Fibroblast of skin of right quadriceps (primary cell): ENCODE measurements at regions not wholly inside any gene's neighbourhood (a gene's known extent, or its start where the extent isn't known, plus 50 kb on each side); places are given as distances from the start of the nearest gene placed in this dataset.
A peak's percentile ranks its signal among the peaks of the same experiment; 100 is the strongest.
"Not testable (repeated sequence)": the region's sequence is repeated elsewhere in the genome, so short reads cannot be mapped to it uniquely, and the experiment has no call there.

Source experiments
- DNase-seq: peaks from one replicate; pipeline ENCODE4 v3.0.0-alpha.2; 2013

DNA sequence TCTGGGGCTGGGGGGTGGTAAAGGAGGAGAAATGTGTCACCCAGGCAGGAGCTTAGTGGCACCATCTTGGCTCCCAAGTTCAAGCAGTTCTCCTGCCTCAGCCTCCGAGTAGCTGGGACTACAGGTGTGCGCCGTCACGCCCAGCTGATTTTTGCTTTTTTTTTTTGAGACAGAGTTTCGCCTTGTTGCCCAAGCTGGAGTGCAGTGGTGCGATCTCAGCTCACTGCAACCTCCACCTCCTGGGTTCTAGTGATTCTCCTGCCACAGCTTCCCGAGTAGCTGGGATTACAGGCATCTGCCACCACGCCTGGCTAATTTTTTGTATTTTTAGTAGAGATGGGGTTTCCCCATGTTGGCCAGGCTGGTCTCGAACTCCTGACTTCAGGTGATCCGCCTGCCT lies 82.1 kb upstream of the METTL9 start:
- DNase-seq, result not testable (repeated sequence)

DNA sequence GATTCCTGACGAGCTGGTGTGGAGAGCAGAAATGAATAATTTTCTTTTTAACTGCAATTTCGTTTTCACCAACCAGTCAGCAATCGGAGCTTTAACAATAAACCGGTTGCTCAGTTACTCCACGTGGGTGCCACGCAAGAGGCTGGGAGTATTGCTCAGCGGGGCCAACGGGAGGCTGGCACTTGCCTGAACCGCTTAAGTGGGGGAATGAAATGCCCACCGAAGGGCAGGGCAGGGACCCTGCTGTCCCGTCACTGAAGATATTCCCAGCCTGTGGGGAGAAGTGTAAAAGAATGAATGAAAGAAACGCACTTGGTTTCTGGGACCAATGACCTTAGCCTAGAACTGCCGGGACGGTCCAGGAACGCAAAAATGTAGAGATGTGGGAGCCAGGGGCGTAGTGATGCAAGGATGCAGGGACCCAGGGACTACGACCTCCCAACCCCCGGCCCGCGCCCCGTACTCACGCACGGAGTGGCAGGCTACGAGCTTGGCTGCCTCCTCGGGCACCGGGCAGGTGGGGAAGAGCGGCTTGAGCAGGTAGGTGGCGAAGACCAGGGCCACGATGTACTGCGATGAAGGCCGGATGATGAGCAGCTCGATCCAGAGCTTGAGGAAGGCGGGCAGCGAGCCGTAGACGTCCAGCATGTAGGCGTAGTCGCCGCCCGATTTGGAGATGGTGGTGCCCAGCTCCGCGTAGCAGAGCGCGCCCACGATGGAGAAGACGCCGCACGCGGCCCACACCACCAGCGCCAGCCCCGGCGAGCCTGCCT lies 79.8 kb upstream of the METTL9 start:
- DNase-seq, result not testable (repeated sequence)

DNA sequence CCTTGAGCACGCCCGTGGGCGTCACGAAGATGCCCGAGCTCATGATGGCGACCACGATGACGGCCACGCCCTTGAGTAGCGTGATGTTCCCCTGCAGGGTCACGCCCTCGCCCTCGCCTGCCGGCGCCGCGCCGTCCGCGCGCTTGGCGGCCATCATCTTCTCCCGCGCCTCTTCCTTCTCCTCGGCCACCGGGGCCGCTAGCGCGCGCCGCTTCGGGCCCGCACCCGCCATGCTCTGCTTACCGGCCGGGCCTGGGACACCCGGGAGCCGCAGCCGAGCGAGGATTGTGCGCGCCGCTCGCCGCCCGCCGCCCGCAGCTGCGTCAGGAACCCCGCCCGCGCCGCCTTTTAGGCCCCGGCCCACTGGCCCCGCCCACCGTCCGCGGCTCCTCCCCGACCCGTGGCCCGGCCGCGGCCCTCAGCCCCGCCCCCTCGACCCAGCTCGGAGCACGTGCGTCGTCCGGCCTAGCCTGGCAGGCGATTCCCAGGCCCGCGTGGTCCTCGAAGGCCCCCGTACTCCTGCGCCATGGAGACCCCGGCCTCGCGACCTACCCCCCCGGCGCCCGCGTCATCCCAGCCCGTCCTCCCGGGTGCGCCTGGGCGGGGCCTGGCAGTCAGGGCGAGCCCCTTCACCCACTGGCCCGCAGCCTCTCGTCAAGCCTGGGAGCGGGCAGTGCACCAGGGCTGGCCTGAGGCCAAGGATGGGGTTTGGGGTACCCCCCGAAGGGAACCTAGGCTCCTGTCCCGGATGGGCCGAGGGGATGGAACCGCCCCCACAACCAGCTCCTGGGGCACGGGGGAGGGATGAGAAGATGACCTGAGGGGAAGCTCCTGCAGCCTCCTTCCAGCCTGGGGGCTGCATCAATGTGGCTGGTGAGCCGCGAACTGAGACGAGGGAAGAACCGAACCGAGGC lies 79.0 kb upstream of the METTL9 start:
- peak; percentile 94 for DNase-seq

DNA sequence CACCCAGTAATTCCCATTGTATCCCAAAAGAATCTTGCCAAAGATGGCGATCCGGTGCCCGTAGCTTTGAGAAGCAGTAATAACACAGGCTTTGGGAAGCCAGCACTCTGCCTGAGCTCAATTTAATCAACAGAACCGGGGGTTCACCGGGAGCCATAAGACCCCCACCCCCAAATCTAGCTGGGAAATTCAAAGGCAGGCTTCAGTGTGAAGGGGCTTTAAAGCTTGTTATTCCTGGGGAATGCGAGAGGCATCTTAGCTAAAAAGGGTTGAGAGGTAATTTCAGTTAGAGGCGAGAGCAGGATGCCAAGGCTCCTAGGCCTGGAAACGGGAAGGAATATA lies 78.4 kb upstream of the METTL9 start:
- DNase-seq, result not testable (repeated sequence)

DNA sequence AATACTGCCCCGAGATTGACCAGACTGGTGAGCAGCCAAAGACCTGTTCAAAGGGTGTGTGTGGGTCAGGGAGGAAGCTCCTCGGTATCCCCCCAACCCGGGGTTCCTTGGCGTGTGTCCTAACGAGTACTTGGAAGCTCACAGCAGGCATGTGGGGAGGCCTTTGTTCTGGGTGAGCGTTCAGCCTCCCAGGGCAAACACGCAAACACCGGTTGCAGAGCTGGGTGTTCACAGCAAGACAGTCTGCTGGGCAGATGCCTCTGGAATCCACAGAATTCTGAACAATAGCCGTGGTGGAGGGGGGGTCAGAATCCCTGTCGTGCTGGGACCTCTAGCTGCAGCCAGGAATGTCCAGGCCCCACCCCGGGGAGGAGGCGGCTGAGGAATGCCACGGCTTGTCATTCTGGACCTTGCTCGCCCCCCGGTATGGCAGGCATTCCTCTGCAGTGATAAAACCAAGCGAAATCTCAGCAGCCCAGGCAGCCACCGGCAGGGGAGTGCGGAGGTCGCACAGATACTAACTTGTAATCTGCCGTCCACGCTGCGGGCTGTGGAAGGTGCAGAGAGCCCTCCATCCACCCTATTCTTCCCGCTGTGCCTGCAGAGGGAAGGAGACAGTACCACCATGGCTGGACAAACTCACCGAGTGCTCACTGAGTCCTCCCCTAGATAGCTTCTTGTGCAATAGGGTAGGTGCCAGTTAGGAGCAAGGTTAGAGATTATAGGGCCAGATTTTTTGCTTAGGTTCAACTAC lies 77.8 kb upstream of the METTL9 start:
- DNase-seq, result peak; percentile 81

DNA sequence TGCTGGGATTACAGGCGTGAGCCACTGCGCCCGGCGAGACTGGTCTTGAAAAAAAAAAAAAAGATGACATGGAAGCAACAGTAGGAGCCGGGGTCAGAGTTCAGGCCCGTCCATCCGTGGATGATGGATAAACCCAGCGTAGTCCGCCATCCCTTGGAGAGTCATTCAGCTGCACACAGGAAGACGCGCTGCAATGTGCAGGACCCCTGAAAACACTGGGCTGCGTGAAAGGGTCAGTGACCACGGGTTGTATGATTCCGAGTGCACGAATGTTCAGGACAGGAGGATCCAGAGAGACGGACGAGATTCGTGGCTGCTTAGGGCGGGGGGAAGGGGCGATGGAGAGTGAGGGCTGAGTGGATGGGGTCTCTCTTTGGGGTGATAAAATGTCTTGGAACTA lies 76.5 kb upstream of the METTL9 start:
- not testable (repeated sequence) for DNase-seq

DNA sequence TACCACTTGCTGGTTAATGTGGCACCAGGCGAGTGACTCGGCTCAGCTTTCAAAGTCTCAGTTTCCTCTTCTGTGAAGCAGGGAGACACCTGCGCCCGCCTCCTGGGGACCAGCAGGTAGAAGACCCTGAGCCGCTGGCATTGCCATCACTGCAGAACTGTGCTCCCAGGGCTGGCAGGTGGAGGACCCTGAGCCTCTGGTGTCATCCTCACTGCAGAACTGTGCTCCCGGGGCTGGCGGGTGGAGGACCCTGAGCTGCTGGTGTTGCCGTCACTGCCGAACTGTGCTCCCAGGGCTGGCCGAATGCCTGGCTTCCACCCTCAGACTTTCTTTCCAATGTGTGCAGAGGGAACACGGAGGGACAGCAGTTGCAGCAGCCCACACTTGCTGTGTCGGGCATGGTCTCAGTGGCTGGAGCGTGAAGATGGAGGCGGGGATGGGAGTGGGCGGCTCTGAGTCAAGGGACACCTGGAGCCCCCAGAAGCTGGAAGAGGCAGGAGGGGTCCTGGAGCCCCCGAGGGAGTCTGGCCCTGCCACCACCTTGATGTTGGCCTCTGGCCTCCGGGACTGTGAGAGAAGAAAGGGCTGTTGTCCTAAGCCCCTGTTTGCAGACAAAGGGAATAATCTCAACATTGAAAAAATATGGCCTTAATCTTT lies 75.8 kb upstream of the METTL9 start:
- no peak for DNase-seq

DNA sequence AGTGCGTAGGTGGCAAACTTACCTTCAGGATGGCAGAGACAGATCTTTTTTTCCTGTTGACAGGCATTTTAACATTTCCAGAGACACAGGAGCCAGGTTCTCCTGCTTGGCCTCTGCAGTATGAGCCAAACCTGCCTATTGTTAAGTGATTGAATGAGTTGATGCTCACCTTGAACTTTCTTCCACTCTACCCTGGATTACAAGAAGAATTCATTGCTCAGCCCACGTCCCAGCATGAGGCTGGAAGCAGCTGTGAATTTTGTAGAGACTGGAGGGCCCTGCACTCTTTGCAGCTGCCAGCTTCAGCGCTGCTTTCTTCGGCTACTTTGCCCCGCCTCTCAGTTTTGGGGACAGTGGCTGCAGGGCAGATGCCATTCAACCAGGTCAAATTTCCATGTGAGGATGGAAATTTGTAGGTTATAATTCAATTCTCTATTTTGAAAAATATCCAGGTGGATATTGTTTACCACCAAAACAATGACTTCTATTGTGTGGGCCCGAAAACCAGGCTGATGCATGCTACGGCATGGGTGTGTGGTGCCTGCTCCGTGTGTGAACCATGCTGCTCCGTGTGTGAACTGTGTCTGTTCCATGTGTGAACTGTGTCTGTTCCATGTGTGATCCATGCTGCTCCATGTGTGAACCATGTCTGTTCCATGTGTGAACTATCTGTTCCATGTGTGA lies 75.2 kb upstream of the METTL9 start:
- DNase-seq, result no peak

DNA sequence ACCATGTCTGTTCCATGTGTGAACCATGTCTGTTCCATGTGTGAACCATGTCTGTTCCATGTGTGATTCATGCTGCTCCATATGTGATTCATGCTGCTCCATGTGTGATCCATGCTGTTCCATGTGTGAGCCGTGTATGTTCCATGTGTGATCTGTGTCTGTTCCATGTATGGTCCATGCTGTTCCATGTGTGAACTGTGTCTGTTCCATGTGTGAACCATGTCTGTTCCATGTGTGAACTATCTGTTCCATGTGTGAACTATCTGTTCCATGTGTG lies 74.7 kb upstream of the METTL9 start:
- not testable (repeated sequence) for DNase-seq

DNA sequence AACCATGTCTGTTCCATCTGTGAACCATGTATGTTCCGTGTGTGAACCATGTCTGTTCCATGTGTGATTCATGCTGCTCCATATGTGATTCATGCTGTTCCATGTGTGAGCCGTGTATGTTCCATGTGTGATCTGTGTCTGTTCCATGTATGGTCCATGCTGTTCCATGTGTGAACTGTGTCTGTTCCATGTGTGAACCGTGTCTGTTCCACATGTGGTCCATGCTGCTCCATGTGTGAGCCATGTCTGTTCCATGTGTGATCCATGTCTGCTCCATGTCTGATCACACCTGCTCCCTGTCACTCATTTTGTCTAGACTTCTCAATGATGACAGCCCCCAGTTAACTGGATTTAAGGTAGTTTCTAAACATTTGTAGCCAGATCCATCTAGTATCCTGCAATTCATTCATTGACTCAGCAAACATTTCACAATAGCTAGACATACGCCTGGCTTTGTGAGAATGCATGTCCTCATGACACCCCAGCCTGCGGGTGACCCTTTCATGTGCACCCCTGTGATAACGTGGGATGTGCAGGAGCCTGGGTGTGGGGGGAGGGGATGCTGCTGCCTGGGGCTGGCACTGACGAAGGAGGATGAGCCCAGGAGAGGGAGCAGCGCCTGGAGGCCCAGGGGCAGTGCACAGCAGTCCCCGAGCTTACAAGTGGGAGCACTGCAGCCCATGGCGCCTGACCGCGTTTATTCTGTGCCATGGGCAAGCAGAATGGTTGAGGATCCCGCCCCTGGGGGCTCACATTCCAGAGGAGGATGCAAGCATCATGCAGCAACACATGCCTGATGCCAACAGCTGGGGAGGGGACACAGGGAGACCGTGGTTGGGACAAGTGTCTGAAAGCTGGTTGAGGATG lies 74.1 kb upstream of the METTL9 start:
- DNase-seq, result peak; percentile 63

DNA sequence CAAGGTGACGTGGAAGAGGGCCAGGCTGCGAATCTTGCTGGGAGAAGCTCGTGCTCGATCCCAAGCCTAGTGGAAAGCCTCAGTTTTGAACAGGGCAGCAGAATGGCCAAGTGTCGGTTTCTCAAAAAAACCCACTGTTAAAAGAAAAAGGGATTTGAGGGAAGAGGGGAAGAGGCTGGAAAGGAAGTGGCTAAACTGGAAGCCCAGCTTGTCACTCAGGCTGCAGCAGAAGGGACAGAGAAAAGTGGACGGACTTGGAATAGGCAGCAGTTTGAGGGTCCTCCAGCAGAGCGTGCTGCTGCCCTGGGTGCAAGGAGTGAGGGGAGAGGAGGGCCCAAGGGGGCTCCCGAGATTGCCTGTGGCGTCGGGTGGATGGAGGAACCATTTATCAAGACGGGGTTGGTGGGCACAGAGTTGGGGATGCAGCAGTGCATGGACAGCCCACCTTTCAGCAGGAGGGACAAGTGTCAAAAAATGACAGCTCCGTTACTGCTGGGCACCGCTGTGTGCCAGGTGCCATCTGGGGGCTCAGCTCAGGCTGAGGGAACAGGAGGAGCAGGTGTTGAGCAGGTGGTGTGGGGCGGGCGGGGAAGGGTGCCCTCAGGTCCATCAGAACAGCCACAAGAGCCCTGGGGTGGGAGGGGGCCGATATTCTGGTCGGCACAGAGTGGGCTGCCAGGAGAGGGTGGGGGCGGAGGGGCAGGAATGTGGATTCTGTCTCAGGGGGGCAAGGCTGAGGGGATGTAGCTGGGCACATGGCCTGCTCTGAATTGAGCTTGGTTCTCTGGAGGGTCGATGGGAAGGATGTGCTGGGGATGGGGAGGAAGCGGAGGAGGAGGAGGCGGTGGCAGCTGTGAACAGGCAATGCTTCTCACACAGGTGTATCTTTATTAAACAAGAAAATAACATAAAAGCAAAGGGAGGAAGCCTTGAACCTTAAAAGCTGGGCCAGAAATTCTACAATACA lies 73.1 kb upstream of the METTL9 start:
- DNase-seq, result not testable (repeated sequence)

DNA sequence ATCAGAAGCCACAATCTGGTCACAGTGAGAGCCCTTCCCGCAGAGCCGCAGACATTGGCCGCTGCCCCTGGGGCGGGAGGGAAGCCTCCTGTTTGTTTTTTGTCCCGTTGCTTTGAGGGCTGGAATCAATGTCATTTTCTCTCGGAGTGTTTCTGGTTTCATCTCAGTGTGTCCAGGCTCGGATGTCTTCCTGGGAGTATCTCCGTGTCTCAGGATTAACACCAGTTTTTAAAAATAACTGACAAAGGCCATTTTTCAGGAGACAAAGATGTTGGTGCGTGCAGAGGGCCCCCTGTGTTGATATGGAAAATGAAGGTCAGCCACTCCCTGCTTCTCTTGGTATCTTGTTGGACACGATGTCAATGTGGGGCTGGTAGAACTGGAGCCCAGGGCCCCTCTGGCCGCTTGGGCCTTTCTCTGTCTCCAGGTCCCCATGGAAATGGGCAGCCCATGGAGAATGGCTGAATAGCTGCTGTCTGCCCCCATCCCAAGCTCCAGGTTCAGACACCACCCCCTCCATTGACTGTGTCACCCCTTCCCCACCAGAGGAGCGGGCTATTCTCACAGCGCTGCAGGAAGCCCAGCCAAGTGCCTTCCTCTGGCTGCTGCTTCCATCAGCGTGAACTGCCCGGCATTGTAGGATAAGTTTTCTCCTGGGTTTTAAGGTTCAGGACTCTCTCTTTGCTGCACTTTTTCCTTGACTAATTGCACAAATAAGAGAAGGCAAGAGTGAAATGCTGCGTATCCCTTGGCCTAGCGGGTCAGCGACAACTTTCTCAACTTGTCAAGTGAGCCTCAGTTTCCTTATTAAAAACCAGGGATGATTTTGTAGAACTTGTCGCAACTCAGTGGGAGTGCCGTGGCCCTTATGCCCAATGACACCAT lies 72.2 kb upstream of the METTL9 start:
- DNase-seq, result no peak

DNA sequence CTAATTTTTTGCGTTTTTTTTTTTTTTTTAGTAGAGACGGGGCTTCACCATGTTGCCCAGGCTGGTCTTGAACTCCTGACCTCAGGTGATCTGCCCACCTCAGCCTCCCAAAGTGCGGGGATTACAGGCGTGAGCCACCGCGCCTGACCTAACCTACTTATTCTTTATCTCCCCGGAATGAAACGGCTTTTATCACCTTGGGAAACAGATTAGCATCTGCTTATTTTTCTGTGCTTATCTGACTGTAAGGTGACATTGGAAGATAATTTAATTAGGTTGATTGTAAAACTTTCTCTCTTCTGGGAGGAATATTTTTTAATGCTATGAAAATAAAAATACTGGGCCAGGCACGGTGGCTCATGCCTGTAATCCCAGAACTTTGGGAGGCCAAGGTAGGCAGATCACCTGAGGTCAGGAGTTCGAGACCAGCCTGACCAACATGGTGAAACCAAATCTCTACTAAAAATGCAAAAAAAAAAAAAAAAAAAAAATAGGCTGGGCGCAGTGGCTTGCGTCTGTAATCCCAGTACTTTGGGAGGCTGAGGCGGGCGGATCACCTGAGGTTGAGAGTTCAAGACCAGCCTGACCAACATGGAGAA lies 70.2 kb upstream of the METTL9 start:
- DNase-seq, result not testable (repeated sequence)

DNA sequence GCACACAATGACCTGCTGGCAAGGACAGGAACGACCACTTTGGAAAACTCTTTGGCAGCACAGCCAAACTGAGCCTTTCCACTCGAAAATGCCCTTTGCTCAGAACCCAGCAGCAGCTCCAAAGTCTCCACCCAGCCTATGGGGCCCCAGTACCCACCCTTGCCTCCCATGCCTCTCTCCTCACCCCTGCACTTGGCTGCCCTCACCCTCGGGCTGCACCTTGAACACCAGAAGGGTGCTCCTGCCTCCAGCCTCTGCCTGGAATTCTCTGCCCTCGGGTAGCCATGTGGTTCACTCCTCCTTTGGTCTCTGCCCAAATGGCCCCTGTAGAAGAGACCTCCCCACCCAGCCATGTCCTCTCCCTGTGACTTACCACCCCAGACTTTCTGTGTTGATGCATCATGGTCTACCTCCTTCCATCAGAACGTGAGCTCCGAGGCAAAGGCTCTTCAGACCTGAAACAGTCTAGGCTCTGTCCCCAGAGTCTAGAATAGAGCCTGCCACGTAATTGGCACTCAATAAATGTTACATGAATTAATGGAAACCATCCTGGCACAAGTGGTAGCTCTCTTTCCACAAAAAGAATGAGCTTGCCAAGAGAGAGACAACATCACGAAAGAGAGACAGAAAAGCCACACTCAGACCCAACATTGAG lies 68.5 kb upstream of the METTL9 start:
- DNase-seq, result not testable (repeated sequence)

DNA sequence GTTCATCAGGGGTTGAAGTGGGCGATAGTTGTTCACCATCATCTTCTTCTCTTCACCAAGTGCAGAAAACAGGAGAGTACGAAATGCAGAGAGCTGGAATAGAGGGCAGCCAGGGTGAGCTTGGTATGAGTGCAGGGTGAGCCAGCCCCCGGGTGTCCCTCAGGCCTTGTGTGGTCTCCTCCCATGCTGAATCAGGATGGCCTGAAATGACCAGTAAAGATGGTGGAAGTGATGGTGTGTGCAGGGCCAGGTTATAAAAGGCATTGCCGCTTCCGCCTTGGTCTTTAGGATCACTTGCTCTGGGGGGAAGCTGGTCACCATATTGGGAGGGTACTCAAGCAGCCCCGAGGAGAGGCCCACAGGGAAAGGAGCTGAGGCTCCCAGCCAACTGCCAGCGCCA lies 66.4 kb upstream of the METTL9 start:
- not testable (repeated sequence) for DNase-seq

DNA sequence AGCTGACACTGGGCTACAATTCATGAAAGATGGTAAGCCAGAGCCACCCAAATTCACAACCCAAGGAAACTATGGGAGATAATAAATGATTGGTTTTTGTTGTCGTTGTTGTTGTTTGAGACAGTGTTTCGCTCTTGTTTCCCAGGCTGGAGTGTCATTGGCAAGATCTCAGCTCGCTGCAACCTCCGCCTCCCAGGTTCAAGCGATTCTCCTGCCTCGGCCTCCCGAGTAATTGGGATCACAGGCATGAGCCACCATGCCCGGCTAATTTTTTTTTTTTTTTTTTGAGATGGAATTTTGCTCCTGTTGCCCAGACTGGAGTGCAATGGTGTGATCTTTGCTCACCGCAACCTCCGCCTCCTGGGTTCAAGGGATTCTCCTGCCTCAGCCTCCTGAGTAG lies 65.9 kb upstream of the METTL9 start:
- not testable (repeated sequence) for DNase-seq

DNA sequence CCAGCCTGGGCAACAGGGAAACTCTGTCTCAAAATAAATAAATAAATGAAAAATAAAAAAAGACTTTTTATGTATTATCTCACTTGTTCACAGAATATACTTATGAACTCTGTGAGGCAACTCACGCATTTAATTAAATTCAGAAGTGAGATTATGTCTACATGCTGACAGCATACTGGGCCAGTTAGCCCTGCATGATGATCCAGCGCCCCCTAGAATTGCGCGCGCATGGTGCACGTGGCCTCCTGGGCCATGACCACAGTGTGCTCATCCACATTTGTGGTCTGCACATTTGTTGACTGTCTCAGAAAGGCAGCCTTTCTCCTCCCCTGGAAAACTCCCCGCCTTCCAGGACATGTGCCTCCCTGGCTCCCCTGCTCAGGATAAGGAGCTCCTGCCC lies 64.8 kb upstream of the METTL9 start:
- DNase-seq, result peak; percentile 60

DNA sequence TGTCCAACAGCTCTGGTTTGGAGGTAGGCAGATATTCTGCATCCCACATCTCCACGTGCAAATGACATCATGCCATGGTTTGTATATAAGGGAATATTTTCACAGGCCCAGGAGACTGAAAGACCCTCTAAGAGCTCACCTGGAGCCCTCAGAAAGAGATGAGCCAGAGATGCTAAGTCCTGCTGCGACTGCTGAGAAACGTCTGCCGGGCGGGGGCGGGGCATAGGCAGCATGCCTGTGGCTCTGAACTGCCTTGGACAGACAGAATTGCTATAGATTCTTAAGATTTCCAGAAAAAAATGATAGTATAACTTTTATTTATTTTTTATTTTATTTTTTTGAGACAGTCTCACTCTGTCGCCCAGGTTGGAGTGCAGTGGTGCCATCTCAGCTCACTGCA lies 64.2 kb upstream of the METTL9 start:
- not testable (repeated sequence) for DNase-seq
